GM12878 (cell line): ENCODE measurements at regions not wholly inside any gene's neighbourhood (a gene's known extent, or its start where the extent isn't known, plus 50 kb on each side); places are given as distances from the start of the nearest gene placed in this dataset.

Experiments
- ATAC-seq: fragments of 200-7000 bp; cut with Tn5 transposase; 3 replicates; pipeline ENCODE4 v1.9.1; 2020; ENCODE audit warnings: mild to moderate bottlenecking, moderate library complexity
- BruUV-seq: library from RNA; stranded (reverse); fragments of 400-500 nt; replicated peaks from 2 replicates; lab custom pipeline; 2021; lab: Mats Ljungman, UMichigan
- CTCF ChIA-PET: fragments of 300-600 bp; sonication (Branson Sonifier 250); formaldehyde crosslinking; extraction: SDS; loops from one replicate; lab custom pipeline; 2021; ENCODE audit warnings: inconsistent platforms; lab: Yijun Ruan, JAX
- POLR2A ChIA-PET: fragments of 350-600 bp; formaldehyde crosslinking; extraction: SDS; loops from one replicate; lab custom pipeline; 2021; ENCODE audit warnings: inconsistent platforms; lab: Charles Lee
- RAD21 ChIA-PET: fragments of 300-600 bp; sonication (Branson Sonifier 250); formaldehyde crosslinking; loops from one replicate; lab custom pipeline; 2023; ENCODE audit warnings: antibody characterized with exemption; ENCODE audit not compliant: unreplicated experiment; lab: Charles Lee
- SMC1A ChIA-PET: fragments of 300-600 bp; sonication (Branson Sonifier 250); formaldehyde crosslinking; loops from one replicate; lab custom pipeline; 2023; ENCODE audit not compliant: unreplicated experiment, uncharacterized antibody; lab: Charles Lee
- DNase-seq: peaks from one replicate; pipeline ENCODE4 v3.0.0-alpha.2; 2011; ENCODE audit warnings: low read depth, low spot score
- FAIRE-seq: peaks from 3 replicates; lab custom pipeline; 2011; peaks lifted over from hg19 to GRCh38; lab: Jason Lieb, UNC
- H2AFZ ChIP-seq: 2 replicates; pipeline ENCODE4 v1.6.0; 2011; ENCODE audit warnings: low read depth, low read length, control low read depth; ENCODE audit not compliant: control insufficient read depth
- H3K27ac ChIP-seq: 2 replicates; pipeline ENCODE4 v1.5.1; 2011; ENCODE audit warnings: control low read depth; ENCODE audit not compliant: control insufficient read depth, insufficient read depth
- H3K27me3 ChIP-seq, 2 experiments: replicated peaks in 1 of 2; 2 replicates each; pipeline versions ENCODE4 v1.6.0 to v1.6.1; 2011; ENCODE audit warnings: low read length in 1 of 2; ENCODE audit not compliant: control insufficient read depth in 2 of 2, insufficient read depth in 2 of 2
- H3K36me3 ChIP-seq, 2 experiments: 2 replicates each; pipeline ENCODE4 v1.5.1; 2011; ENCODE audit warnings: low read length in 1 of 2; ENCODE audit not compliant: control insufficient read depth in 2 of 2, insufficient read depth in 2 of 2
- H3K4me1 ChIP-seq: 2 replicates; pipeline ENCODE4 v1.6.1; 2011; ENCODE audit warnings: mild to moderate bottlenecking, low read length, moderate library complexity, mixed read lengths; ENCODE audit not compliant: control insufficient read depth, insufficient read depth
- H3K4me2 ChIP-seq: 2 replicates; pipeline ENCODE4 v1.6.0; 2011; ENCODE audit warnings: control low read depth; ENCODE audit not compliant: control insufficient read depth, insufficient read depth
- H3K4me3 ChIP-seq: fragments of 200-600 bp; sonication (generic); 2 replicates; pipeline ENCODE4 v1.5.1; 2016
- H3K79me2 ChIP-seq: 2 replicates; pipeline ENCODE4 v1.6.0; 2011; ENCODE audit warnings: low read length; ENCODE audit not compliant: control insufficient read depth, insufficient read depth
- H3K9ac ChIP-seq: 2 replicates; pipeline ENCODE4 v1.8.0; 2011; ENCODE audit warnings: low read length, control low read depth, mixed read lengths; ENCODE audit not compliant: control insufficient read depth, insufficient read depth
- H3K9me3 ChIP-seq: replicated peaks from 3 replicates; pipeline ENCODE4 v1.5.1; 2011; ENCODE audit warnings: mild to moderate bottlenecking, low read length; ENCODE audit not compliant: control insufficient read depth, insufficient read depth
- H4K20me1 ChIP-seq: 2 replicates; pipeline ENCODE4 v1.6.0; 2011; ENCODE audit not compliant: control insufficient read depth, insufficient read depth
- ATF7 ChIP-seq: fragments of 450-650 bp; IDR thresholded peaks from 2 replicates; pipeline ENCODE4 v1.6.1; 2016; ENCODE audit warnings: low read depth, mild to moderate bottlenecking
- BHLHE40 ChIP-seq, 2 experiments: fragments of 450-650 bp in 1 of 2; IDR thresholded peaks; 2 replicates each; pipeline ENCODE4 v1.6.1; 2011 to 2017; ENCODE audit warnings: low read depth in 2 of 2, borderline replicate concordance in 1 of 2, improper control_type of control experiment in 1 of 2, low read length in 1 of 2, mild to moderate bottlenecking in 1 of 2
- CREM ChIP-seq: IDR thresholded peaks from 2 replicates; pipeline ENCODE4 v1.6.1; 2014; ENCODE audit warnings: antibody characterized with exemption, low read depth
- EZH2 ChIP-seq: IDR thresholded peaks from 2 replicates; pipeline ENCODE4 v1.6.1; 2012; ENCODE audit warnings: low read depth, mild to moderate bottlenecking, control low read depth, inconsistent platforms, low read length, borderline replicate concordance; ENCODE audit not compliant: control insufficient read depth
- FOXM1 ChIP-seq: IDR thresholded peaks from 2 replicates; pipeline ENCODE4 v1.6.1; 2012; ENCODE audit warnings: low read depth, mild to moderate bottlenecking, inconsistent platforms, low read length, moderate library complexity
- KLF5 ChIP-seq: fragments of 450-650 bp; IDR thresholded peaks from 2 replicates; pipeline ENCODE4 v1.6.1; 2014; ENCODE audit warnings: mild to moderate bottlenecking; ENCODE audit not compliant: partially characterized antibody
- MAX ChIP-seq: IDR thresholded peaks from 2 replicates; pipeline ENCODE4 v1.6.1; 2012; ENCODE audit warnings: low read depth, low read length, improper control_type of control experiment
- NRF1 ChIP-seq: conservative IDR thresholded peaks from 2 replicates; pipeline ENCODE4 v1.6.1; 2011; ENCODE audit warnings: mild to moderate bottlenecking, low read depth, low read length, improper control_type of control experiment
- PBX3 ChIP-seq: IDR thresholded peaks from 2 replicates; pipeline ENCODE4 v1.6.1; 2011; ENCODE audit warnings: mild to moderate bottlenecking, low read depth, low read length, moderate library complexity; ENCODE audit not compliant: insufficient replicate concordance
- RBBP5 ChIP-seq: fragments of 200-600 bp; sonication (generic); conservative IDR thresholded peaks from 2 replicates; pipeline ENCODE4 v1.6.1; 2016
- SIN3A ChIP-seq: IDR thresholded peaks from 2 replicates; pipeline ENCODE4 v1.6.1; 2012; ENCODE audit warnings: low read depth, low read length, improper control_type of control experiment
- SMAD1 ChIP-seq: fragments of 450-650 bp; IDR thresholded peaks from 2 replicates; pipeline ENCODE4 v1.6.1; 2018; ENCODE audit warnings: mild to moderate bottlenecking, low read depth; ENCODE audit not compliant: partially characterized antibody
- TAF1 ChIP-seq: IDR thresholded peaks from 2 replicates; pipeline ENCODE4 v1.6.1; 2011; ENCODE audit warnings: mild to moderate bottlenecking, low read depth, low read length, borderline replicate concordance
- WGBS: methylation state at CpG from one replicate; pipeline ENCODE4 v1.1.6; 2016; ENCODE audit warnings: low lambda C conversion rate; ENCODE audit not compliant: insufficient replicate concordance, insufficient coverage; ENCODE audit errors: missing lambda C conversion rate; 5-methylcytosine and 5-hydroxymethylcytosine counted together
- in situ Hi-C: fragments of 300-500 bp; cut with MboI; formaldehyde crosslinking; loops from 9 replicates; pipeline ENCODE4 v1.14.3; 2018; ENCODE audit warnings: mixed read lengths
- intact Hi-C: fragments of 100-400 bp; cut with micrococcal nuclease; formaldehyde crosslinking; loops from one replicate; pipeline ENCODE4 v1.14.2; 2022; ENCODE audit not compliant: unreplicated experiment
- TF ChIP-seq, protein P1 (sequence below): fragments of 450-650 bp; IDR thresholded peaks from 2 replicates; pipeline ENCODE4 v1.6.1; 2016; ENCODE audit warnings: mild to moderate bottlenecking, moderate library complexity, borderline replicate concordance
- TF ChIP-seq, protein P2 (sequence below): IDR thresholded peaks from 2 replicates; pipeline ENCODE4 v1.6.1; 2012; ENCODE audit warnings: improper control_type of control experiment, low read depth, low read length; ENCODE audit not compliant: insufficient replicate concordance

DNA sequence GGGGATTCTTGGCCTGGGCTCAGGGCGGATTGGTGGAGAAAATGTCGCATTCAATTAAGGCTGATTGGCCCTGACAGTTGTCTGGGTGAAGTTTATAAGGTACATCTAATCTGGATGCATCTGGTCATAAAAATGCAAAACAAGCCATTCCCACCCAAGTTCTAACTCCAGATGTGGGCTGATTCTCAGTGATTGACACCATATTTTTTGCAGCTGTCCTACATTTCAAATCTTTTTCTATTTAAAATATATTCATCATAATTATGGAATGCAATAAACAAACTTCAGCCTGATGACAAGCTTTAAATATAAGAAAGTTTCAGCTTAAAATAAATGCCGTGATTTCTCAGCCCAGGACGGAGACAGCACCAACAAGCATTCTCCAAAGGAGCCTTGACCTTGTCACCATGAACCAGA lies 146.4 kb upstream of the SMIM23 start:
- no peaks in the 10 kb centered on the region for H3K79me2 ChIP-seq
- H4K20me1 ChIP-seq: no peaks in the 10 kb centered on the region
- H3K4me3 ChIP-seq: no peak overlapping the region
- FAIRE-seq (no peak), ATAC-seq (no peak), DNase-seq (no peak)
- BruUV-seq: no TSS peak
- POLR2A ChIA-PET: no interaction called here
- 22% methylated on average over 4 of the region's 4 CpGs for WGBS
- RAD21 ChIA-PET: no interaction called here
- SMC1A ChIA-PET: no interaction called here
- H3K36me3 ChIP-seq: no peaks in the 10 kb centered on the region
- H3K9ac ChIP-seq: no peak overlapping the region
- intact Hi-C loops: no loop called here
- H3K4me2 ChIP-seq: no peak overlapping the region
- H3K9me3 ChIP-seq: no peaks in the 10 kb centered on the region
- CTCF ChIA-PET: no interaction called here
- H3K27me3 ChIP-seq: no peaks in the 10 kb centered on the region; a peak in 2 of 4 replicates
- peaks cover 4% of the 10 kb centered on the region for H3K4me1 ChIP-seq
- H3K27ac ChIP-seq: no peak overlapping the region
- H2AFZ ChIP-seq: no peak overlapping the region
- in situ Hi-C loops: no loop called here
- TF ChIP-seq, protein P1, sequence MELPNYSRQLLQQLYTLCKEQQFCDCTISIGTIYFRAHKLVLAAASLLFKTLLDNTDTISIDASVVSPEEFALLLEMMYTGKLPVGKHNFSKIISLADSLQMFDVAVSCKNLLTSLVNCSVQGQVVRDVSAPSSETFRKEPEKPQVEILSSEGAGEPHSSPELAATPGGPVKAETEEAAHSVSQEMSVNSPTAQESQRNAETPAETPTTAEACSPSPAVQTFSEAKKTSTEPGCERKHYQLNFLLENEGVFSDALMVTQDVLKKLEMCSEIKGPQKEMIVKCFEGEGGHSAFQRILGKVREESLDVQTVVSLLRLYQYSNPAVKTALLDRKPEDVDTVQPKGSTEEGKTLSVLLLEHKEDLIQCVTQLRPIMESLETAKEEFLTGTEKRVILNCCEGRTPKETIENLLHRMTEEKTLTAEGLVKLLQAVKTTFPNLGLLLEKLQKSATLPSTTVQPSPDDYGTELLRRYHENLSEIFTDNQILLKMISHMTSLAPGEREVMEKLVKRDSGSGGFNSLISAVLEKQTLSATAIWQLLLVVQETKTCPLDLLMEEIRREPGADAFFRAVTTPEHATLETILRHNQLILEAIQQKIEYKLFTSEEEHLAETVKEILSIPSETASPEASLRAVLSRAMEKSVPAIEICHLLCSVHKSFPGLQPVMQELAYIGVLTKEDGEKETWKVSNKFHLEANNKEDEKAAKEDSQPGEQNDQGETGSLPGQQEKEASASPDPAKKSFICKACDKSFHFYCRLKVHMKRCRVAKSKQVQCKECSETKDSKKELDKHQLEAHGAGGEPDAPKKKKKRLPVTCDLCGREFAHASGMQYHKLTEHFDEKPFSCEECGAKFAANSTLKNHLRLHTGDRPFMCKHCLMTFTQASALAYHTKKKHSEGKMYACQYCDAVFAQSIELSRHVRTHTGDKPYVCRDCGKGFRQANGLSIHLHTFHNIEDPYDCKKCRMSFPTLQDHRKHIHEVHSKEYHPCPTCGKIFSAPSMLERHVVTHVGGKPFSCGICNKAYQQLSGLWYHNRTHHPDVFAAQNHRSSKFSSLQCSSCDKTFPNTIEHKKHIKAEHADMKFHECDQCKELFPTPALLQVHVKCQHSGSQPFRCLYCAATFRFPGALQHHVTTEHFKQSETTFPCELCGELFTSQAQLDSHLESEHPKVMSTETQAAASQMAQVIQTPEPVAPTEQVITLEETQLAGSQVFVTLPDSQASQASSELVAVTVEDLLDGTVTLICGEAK: no peak
- TF ChIP-seq KLF5: no peak
- no peak for TF ChIP-seq EZH2
- no peak for TF ChIP-seq PBX3
- TF ChIP-seq SIN3A: no peak
- no peak for TF ChIP-seq CREM
- TF ChIP-seq NRF1: no peak
- no peak for TF ChIP-seq MAX
- TF ChIP-seq BHLHE40 (IDR thresholded peaks at IDR 0.05; ENCODE audit: borderline replicate concordance in 1 of 2, low read depth in 2 of 2, low read length in 1 of 2): no peak
- no peak for TF ChIP-seq RBBP5
- no peak for TF ChIP-seq SMAD1
- no peak for TF ChIP-seq FOXM1
- TF ChIP-seq, protein P2, sequence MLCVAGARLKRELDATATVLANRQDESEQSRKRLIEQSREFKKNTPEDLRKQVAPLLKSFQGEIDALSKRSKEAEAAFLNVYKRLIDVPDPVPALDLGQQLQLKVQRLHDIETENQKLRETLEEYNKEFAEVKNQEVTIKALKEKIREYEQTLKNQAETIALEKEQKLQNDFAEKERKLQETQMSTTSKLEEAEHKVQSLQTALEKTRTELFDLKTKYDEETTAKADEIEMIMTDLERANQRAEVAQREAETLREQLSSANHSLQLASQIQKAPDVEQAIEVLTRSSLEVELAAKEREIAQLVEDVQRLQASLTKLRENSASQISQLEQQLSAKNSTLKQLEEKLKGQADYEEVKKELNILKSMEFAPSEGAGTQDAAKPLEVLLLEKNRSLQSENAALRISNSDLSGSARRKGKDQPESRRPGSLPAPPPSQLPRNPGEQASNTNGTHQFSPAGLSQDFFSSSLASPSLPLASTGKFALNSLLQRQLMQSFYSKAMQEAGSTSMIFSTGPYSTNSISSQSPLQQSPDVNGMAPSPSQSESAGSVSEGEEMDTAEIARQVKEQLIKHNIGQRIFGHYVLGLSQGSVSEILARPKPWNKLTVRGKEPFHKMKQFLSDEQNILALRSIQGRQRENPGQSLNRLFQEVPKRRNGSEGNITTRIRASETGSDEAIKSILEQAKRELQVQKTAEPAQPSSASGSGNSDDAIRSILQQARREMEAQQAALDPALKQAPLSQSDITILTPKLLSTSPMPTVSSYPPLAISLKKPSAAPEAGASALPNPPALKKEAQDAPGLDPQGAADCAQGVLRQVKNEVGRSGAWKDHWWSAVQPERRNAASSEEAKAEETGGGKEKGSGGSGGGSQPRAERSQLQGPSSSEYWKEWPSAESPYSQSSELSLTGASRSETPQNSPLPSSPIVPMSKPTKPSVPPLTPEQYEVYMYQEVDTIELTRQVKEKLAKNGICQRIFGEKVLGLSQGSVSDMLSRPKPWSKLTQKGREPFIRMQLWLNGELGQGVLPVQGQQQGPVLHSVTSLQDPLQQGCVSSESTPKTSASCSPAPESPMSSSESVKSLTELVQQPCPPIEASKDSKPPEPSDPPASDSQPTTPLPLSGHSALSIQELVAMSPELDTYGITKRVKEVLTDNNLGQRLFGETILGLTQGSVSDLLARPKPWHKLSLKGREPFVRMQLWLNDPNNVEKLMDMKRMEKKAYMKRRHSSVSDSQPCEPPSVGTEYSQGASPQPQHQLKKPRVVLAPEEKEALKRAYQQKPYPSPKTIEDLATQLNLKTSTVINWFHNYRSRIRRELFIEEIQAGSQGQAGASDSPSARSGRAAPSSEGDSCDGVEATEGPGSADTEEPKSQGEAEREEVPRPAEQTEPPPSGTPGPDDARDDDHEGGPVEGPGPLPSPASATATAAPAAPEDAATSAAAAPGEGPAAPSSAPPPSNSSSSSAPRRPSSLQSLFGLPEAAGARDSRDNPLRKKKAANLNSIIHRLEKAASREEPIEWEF: no peak
- TF ChIP-seq ATF7: no peak
- no peak for TF ChIP-seq TAF1
